ENCODE measurements at regions not wholly inside any gene's neighbourhood (a gene's known extent, or its start where the extent isn't known, plus 50 kb on each side); places are given as distances from the start of the nearest gene placed in this dataset.
"Not testable (repeated sequence)": the region's sequence is repeated elsewhere in the genome, so short reads cannot be mapped to it uniquely, and the experiment has no call there.

DNA sequence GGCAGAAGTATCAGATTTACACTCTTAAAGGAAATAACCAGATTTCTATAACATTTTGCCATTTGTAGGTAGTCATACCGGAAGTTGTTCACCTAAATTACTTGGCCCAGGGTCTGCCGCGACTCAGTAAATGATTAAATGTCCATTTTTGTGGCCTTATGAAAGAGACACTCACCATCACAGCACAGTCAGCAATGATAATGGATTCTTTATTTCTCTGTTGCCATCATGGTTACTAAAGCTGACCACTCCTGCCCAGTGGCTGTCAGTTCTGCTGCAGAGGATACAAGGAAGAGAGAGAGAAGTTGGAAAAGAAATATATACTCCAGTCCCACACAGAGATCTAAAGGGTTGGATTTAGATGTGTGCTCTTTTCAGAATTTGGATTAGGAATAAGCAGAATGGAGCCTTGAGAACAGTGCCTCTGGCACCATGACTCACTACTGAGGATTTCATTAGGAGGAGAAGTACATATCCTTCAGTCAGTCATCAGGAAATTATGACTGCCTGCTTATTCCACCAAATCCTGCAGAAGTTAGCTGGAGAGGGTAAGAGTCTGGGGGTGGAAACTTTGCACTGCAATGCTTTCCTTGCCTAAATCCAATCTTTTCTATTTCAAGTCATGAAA, 72.8 kb upstream of the EFNA5 start:
- Histone ChIP-seq H3K36me3 (no peaks in the 10 kb centered on the region), H3K27me3 (no peaks in the 10 kb centered on the region), H3K4me3 (ENCODE audit: low read depth, low read length) (no peak overlapping the region), H3K9me3 (no peaks in the 10 kb centered on the region), H3K4me1 (peaks cover 3% of the 10 kb centered on the region)
- TF ChIP-seq, protein P1, sequence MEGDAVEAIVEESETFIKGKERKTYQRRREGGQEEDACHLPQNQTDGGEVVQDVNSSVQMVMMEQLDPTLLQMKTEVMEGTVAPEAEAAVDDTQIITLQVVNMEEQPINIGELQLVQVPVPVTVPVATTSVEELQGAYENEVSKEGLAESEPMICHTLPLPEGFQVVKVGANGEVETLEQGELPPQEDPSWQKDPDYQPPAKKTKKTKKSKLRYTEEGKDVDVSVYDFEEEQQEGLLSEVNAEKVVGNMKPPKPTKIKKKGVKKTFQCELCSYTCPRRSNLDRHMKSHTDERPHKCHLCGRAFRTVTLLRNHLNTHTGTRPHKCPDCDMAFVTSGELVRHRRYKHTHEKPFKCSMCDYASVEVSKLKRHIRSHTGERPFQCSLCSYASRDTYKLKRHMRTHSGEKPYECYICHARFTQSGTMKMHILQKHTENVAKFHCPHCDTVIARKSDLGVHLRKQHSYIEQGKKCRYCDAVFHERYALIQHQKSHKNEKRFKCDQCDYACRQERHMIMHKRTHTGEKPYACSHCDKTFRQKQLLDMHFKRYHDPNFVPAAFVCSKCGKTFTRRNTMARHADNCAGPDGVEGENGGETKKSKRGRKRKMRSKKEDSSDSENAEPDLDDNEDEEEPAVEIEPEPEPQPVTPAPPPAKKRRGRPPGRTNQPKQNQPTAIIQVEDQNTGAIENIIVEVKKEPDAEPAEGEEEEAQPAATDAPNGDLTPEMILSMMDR (IDR thresholded peaks at IDR 0.05; ENCODE audit: low read depth, low read length) = no peak
- no peak for DNase-seq

DNA sequence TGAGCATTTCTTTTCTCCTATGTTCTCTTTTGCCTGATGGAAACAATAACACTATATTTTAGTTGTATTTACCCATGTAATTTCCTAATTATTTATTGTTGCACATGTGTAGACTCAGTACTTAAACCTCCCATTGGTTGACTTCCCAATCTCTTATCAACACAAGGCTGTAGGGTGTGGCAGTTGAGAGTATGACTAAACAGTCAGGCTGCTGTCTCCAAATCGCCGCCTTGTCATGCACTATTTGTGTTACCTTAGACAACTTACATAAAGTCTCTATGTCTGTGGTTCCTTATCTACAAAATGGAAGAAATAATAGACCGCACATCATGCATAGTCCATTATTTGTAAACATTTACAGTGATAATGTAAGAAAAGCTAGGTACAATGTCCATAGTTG, 68.9 kb upstream of the EFNA5 start:
- TF ChIP-seq, protein P1 (IDR thresholded peaks at IDR 0.05; ENCODE audit: low read depth, low read length) = no peak
- no peak for DNase-seq
- no peaks in the 10 kb centered on the region for H3K27me3 ChIP-seq
- peaks cover 3% of the 10 kb centered on the region for H3K4me1 ChIP-seq
- H3K36me3 ChIP-seq = no peaks in the 10 kb centered on the region
- no peak overlapping the region for H3K4me3 ChIP-seq (ENCODE audit: low read depth, low read length)
- no peaks in the 10 kb centered on the region for H3K9me3 ChIP-seq

DNA sequence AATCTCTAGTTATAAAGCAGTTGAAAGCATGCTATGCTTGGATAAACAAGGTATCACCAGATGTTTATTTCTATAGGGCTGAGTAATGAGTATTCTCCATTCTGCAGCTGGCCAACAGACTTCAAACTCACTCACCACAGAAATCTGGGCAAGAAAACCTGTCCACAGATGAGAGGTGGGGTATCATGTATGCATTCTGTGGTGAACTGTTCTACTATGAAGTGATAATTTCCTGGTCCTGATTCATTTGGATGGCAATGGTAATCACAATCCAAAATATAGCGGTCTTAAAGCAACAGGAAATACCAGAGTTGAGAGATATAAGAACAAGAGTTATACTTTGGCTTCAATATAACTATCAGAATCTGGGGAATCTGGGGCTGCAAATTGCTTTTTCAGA, 65.9 kb upstream of the EFNA5 start:
- TF ChIP-seq, protein P1 (IDR thresholded peaks at IDR 0.05; ENCODE audit: low read depth, low read length) = no peak
- Histone ChIP-seq H3K9me3 (no peaks in the 10 kb centered on the region), H3K27me3 (no peaks in the 10 kb centered on the region), H3K36me3 (no peaks in the 10 kb centered on the region), H3K4me1 (peaks cover 3% of the 10 kb centered on the region), H3K4me3 (ENCODE audit: low read depth, low read length) (no peak overlapping the region)
- no peak for DNase-seq

DNA sequence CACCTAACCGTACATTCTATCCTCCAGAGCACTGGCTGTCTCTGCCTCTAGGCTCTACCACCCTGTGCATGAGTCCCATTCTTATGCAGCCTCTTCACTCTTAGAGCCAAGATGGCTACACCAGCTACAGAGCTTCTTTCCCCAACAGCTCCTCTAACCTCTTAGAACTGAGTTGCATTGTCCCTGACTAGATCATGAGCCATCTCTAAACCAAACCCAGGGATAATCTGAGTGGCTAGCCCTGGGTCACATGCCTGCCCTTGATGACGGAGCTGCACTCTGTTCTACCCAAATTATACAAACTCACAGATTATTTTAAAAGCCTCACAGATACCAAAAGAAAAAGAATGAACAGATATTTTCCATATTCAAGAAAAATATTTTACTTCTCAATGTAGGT, 65.4 kb upstream of the EFNA5 start:
- H3K36me3 ChIP-seq; DNase-seq; H3K9me3 ChIP-seq; H3K4me1 ChIP-seq; H3K27me3 ChIP-seq; H3K4me3 ChIP-seq (ENCODE audit: low read depth, low read length): not testable (repeated sequence)

DNA sequence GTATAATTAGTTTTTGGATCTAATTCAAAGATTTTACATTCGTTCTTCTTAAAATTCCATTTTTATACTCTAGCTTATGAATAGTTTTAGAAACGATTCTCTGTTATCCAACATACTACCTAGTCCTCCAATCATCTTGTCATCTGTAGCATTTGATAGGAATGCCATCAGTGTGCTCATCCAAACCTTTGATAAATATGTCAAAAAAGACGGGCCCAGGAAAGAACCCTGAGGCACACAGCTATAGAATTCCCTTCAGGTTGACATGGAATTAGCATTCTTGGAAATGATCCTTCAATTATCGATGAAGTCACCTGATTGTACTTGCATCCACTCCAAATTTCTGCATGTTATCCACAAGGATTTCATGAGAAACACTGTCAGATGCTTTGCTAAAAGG, 64.8 kb upstream of the EFNA5 start:
- H3K4me3 ChIP-seq (ENCODE audit: low read depth, low read length) = no peak overlapping the region
- no peak for DNase-seq
- H3K36me3 ChIP-seq = no peaks in the 10 kb centered on the region
- H3K27me3 ChIP-seq = no peaks in the 10 kb centered on the region
- peaks cover 3% of the 10 kb centered on the region for H3K4me1 ChIP-seq
- H3K9me3 ChIP-seq = no peaks in the 10 kb centered on the region
- TF ChIP-seq, protein P1 (IDR thresholded peaks at IDR 0.05; ENCODE audit: low read depth, low read length) = no peak

DNA sequence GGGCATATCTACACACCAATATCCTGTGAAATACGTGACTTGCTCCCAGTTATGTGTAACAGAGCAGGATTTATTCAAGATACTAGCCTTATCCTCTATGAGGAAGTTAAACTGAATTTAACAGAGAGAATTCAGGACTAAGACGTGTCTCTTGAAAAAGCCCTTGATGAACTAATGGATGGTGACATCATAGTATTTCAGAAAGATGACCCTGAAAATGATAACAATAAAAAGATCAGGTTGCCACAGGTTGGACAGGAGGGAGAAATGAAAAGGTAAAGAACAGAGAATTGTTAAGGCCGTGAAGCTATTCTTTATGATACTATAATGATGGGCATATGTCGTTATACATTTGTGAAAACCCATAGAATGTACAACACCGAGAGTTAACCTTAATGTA, 56.2 kb upstream of the EFNA5 start:
- H3K4me1 ChIP-seq = no peaks in the 10 kb centered on the region
- TF ChIP-seq, protein P1 (IDR thresholded peaks at IDR 0.05; ENCODE audit: low read depth, low read length) = no peak
- no peaks in the 10 kb centered on the region for H3K27me3 ChIP-seq
- no peaks in the 10 kb centered on the region for H3K9me3 ChIP-seq
- no peaks in the 10 kb centered on the region for H3K36me3 ChIP-seq
- DNase-seq = no peak
- H3K4me3 ChIP-seq (ENCODE audit: low read depth, low read length) = no peak overlapping the region

DNA sequence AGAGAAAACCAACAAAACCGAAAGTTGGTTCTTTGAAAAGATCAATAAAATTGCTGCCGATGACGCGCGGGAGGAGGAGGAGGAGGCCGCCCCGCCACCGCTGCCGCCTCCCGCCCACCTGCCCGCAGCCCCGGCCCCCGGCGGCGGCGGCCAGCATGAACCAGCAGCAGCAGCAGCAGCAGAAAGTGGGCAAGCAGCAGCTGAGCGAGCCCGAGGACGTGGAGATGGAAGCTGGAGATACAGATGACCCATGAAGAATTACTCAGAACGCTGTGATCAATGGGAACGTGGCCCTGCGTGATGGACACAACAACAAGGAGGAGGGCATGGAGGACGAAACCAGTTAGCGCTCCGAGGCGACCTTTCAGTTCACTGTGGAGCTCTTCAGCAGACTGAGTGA, 53.9 kb upstream of the EFNA5 start:
- Histone ChIP-seq H3K36me3 (no peaks in the 10 kb centered on the region), H3K4me3 (ENCODE audit: low read depth, low read length) (no peak overlapping the region), H3K9me3 (no peaks in the 10 kb centered on the region), H3K27me3 (no peaks in the 10 kb centered on the region), H3K4me1 (peaks cover 2% of the 10 kb centered on the region; the same call in 1 of the 2 replicates)
- TF ChIP-seq, protein P1 (IDR thresholded peaks at IDR 0.05; ENCODE audit: low read depth, low read length) = no peak
- no peak for DNase-seq

DNA sequence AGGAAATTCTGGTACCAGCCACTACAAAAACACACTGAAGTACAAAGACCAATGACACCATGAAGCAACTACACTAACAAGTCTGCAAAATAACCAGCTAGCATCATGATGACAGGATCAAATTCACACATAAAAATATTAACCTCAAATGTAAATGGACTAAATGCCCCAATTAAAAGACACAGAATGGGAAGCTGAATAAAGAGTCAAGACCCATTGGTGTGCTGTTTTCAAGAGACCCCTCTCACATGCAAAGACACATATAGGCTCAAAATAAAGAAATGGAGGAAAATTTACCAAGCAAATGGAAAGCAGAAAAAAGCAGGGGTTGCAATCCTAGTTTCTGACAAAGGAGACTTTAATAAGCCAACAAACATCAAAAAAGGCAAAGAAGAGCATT, 50.5 kb upstream of the EFNA5 start:
- not testable (repeated sequence) for DNase-seq; H3K36me3 ChIP-seq; H3K4me1 ChIP-seq; H3K4me3 ChIP-seq (ENCODE audit: low read depth, low read length); H3K9me3 ChIP-seq; H3K27me3 ChIP-seq

Data from BE2C (cell line).